ENCODE measurements at regions not wholly inside any gene's neighbourhood (a gene's known extent, or its start where the extent isn't known, plus 50 kb on each side); places are given as distances from the start of the nearest gene placed in this dataset.

GRCh38 chr7:69457595-69458504, 140.4 kb upstream of the AUTS2 start:
- peak in 3 of 5 donors; percentile 35 to 67 (median 40) for DNase-seq
- intact Hi-C loops (cut with DNase I), result no loop called here
- H3K9me3 ChIP-seq (ENCODE audit: control insufficient read depth in 2 of 3, insufficient read depth in 1 of 3, low read length in 3 of 3), result no peaks in the 10 kb centered on the region
- no peaks in the 10 kb centered on the region for H3K27me3 ChIP-seq (ENCODE audit: control insufficient read depth, insufficient read depth, low read length)
- H3K27ac ChIP-seq (ENCODE audit: low read depth in 2 of 2, low read length in 2 of 2), result no peak overlapping the region
- no peak for TF ChIP-seq CTCF (IDR thresholded peaks at IDR 0.05; ENCODE audit: borderline replicate concordance, extremely low read depth, insufficient read depth)
- FAIRE-seq, result no peak
- no peak overlapping the region for H3K9ac ChIP-seq (ENCODE audit: low read length in 3 of 3)
- no peaks in the 10 kb centered on the region for H3K4me1 ChIP-seq (ENCODE audit: control insufficient read depth in 2 of 3, insufficient read depth in 2 of 3, low read depth in 1 of 3, low read length in 3 of 3)
- H3K4me3 ChIP-seq (ENCODE audit: low read length in 3 of 3), result no peak overlapping the region
- no peaks in the 10 kb centered on the region for H3K36me3 ChIP-seq (ENCODE audit: control insufficient read depth in 2 of 3, insufficient read depth in 3 of 3, low read length in 3 of 3)

- FAIRE-seq (no peak), DNase-seq (no peak)
- peaks cover 0 to 5% (median 2%) of the 10 kb centered on the region in 3 donors for H3K9me3 ChIP-seq (ENCODE audit: control insufficient read depth in 2 of 3, insufficient read depth in 1 of 3, low read length in 3 of 3)
- H3K4me1 ChIP-seq (ENCODE audit: control insufficient read depth in 2 of 3, insufficient read depth in 2 of 3, low read depth in 1 of 3, low read length in 3 of 3), result no peaks in the 10 kb centered on the region
- no peak for TF ChIP-seq CTCF (IDR thresholded peaks at IDR 0.05; ENCODE audit: borderline replicate concordance, extremely low read depth, insufficient read depth)
- no peaks in the 10 kb centered on the region for H3K36me3 ChIP-seq (ENCODE audit: control insufficient read depth in 2 of 3, insufficient read depth in 3 of 3, low read length in 3 of 3)
- H3K9ac ChIP-seq (ENCODE audit: low read length in 3 of 3), result no peak overlapping the region
- no peaks in the 10 kb centered on the region for H3K27me3 ChIP-seq (ENCODE audit: control insufficient read depth, insufficient read depth, low read length)
- intact Hi-C loops (cut with DNase I), result no loop called here
- H3K27ac ChIP-seq (ENCODE audit: low read depth in 2 of 2, low read length in 2 of 2), result no peak overlapping the region
- no peak overlapping the region for H3K4me3 ChIP-seq (ENCODE audit: low read length in 3 of 3)
Observed at GRCh38 chr7:69464035-69464434, 134.2 kb upstream of the AUTS2 start.

GRCh38 chr7:69465262-69465661, 133.0 kb upstream of the AUTS2 start:
- intact Hi-C loops (cut with DNase I), result no loop called here
- no peaks in the 10 kb centered on the region for H3K36me3 ChIP-seq (ENCODE audit: control insufficient read depth in 2 of 3, insufficient read depth in 3 of 3, low read length in 3 of 3)
- DNase-seq (no peak), FAIRE-seq (no peak)
- TF ChIP-seq CTCF (IDR thresholded peaks at IDR 0.05; ENCODE audit: borderline replicate concordance, extremely low read depth, insufficient read depth), result no peak
- no peaks in the 10 kb centered on the region for H3K4me1 ChIP-seq (ENCODE audit: control insufficient read depth in 2 of 3, insufficient read depth in 2 of 3, low read depth in 1 of 3, low read length in 3 of 3)
- H3K27me3 ChIP-seq (ENCODE audit: control insufficient read depth, insufficient read depth, low read length), result no peaks in the 10 kb centered on the region
- H3K27ac ChIP-seq (ENCODE audit: low read depth in 2 of 2, low read length in 2 of 2), result no peak overlapping the region
- no peak overlapping the region for H3K9ac ChIP-seq (ENCODE audit: low read length in 3 of 3)
- peaks cover 0 to 5% (median 2%) of the 10 kb centered on the region in 3 donors for H3K9me3 ChIP-seq (ENCODE audit: control insufficient read depth in 2 of 3, insufficient read depth in 1 of 3, low read length in 3 of 3)
- H3K4me3 ChIP-seq (ENCODE audit: low read length in 3 of 3), result no peak overlapping the region

Data from kidney (tissue), 13 donors.